ENCODE measurements at regions not wholly inside any gene's neighbourhood (a gene's known extent, or its start where the extent isn't known, plus 50 kb on each side); places are given as distances from the start of the nearest gene placed in this dataset.
"Not testable (repeated sequence)": the region's sequence is repeated elsewhere in the genome, so short reads cannot be mapped to it uniquely, and the experiment has no call there.

DNA sequence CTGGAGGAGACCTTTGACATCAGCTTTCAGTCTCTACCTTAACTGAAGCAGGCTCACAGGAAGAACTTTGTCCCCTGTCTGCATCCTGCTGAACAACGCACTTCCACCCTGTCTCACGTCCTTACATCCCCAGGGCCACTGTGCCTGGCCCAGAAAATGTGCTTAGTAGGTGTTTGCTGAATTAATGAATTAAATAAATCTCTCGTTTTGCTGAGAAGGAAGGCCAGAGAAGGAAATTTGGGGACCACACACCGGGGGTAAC lies 54.3 kb upstream of the CREB3L1 start:
- DNase-seq (ENCODE audit: low spot score): no peak

DNA sequence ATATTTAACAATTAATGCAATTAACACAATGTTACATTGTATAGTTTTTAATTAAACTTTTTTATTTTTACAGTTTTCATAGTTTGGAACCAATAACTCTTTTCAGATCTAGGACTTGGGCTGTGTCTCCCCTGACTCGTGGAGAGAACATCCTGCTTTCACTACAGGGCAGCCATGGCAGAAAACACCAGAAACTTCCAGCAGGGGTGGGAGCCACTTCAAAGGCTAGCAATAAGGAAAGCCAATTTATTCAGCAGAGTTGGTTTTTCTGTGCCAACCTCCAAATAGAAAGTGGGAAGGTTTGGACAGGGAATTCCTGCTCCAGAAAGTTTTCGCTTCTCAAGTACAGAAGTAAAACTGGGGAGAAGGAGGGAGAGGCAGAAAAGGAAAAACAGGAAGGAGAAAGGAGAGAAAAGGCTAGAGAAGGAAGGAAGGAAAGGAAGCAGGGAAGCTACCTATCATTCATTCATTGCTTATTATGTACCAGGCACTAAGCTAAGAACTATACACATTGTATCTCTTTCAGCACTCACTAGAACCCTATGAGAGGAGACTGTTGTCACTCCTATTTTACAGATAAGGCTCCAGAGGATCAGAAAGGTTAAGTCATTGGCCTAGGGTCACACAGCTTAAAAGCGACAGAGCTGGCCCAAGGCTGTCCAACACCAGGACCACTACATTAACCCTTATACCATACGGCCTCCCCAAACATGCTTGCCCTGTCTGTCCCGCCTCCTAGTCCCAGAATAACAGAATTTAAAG lies 54.8 kb upstream of the CREB3L1 start:
- DNase-seq (ENCODE audit: low spot score): no peak

DNA sequence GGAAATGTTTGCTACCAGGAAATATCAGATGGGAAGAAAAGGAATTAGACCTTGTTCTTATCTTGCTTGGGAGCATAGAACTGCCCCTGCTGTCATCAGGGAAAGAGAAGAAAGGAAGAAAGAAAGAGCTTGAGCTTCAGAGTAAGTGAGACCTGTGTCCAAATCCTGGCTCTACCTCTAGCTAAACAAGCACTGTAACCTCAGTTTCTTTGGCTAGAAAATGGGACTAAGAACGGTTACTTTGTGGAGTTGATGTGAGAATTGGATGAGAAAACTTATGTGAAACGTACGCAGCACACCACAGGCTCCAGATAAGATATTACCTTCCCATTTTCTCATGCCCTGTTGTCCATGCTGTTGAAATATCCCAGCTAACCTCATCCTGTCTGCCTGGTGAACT lies 57.1 kb upstream of the CREB3L1 start:
- no peak for DNase-seq (ENCODE audit: low spot score)

- no peak for DNase-seq (ENCODE audit: low spot score)
Measured at GRCh38 chr11:46216765-46217089, 60.7 kb upstream of the CREB3L1 start.

DNA sequence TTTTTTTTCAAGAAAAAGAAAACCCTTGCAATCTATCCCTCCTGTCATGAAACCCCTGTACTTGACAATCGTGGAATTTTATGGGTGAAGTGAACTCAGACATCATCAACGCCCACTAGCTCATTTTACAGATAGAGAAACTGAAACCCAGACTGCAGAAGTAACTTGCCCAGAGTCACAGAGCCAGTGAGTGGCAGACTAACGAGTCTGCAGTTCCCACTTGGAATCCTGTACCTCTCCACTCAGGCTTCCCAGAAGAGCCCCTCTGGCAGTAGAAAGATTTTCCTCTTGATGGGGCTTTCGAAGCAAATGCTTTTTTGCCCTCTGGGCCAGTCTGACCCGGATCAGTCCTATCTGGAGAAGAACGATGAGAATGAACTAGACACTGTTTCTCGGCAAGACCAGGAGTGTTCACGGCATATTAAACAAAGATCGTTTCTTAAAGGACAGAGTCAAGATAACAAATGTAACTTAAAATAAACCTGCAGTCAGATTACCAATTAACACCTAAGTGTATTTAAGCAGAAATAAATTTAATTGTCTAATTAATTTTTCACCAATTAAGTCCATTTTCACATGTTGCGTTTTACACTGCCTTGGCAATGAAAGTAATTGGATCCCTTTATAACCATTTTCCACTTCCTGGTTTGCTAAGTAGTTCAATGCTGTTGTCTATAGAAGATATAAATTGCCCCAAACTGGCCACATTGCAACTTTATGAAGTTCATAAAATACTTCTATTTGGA lies 61.3 kb upstream of the CREB3L1 start:
- DNase-seq (ENCODE audit: low spot score): no peak

- no peak for DNase-seq (ENCODE audit: low spot score)
Measured at GRCh38 chr11:46215208-46215931, 62.1 kb upstream of the CREB3L1 start.

- no peak for DNase-seq (ENCODE audit: low spot score)
Measured at GRCh38 chr11:46212720-46213119, 64.7 kb upstream of the CREB3L1 start.

GRCh38 chr11:46210856-46211255 lies 66.6 kb upstream of the CREB3L1 start:
- no peak for DNase-seq (ENCODE audit: low spot score)

DNA sequence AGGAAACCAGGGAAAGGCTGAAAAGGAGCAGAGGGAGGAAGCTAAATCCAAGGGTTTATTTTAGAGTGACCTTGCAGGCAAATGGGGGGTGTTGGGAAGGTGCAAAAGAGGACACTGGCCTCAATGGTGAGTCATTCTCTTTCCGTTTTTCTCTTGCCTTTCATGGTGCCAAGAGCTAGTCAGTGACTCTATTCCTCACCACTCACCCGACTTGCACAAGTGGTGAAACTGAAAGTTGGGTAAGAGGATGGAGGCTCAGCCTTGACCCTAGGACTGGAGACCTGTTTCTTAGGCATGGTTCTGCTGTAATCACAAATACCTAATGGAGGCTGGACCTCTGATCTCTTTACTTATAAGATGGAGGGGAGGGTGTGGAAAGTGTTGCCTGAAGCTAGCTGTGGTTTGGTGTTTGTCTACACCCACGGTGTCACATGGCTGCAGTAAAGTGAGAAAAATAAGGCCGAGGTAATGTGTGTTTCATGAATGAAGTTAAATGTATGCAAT lies 67.3 kb upstream of the CREB3L1 start:
- peak; percentile 4 for DNase-seq (ENCODE audit: low spot score)

DNA sequence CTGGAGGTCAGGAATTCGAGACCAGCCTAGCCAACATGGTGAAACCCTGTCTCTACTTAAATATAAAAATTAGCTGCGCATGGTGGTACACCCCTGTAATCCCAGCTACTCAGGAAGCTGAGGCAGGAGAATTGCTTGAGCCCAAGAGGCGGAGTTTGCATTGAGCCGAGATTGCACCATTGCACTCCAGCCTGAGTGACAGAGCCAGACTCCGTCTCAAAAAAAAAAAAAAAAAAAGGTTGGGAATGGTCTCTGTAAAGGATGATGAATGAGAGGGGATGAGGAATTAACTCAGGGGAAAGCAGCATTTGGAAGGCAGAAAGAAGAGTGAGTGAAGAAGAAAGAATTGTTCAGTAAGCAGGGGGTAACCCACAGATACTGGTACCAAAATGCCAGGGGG lies 67.8 kb upstream of the CREB3L1 start:
- DNase-seq (ENCODE audit: low spot score): not testable (repeated sequence)

DNA sequence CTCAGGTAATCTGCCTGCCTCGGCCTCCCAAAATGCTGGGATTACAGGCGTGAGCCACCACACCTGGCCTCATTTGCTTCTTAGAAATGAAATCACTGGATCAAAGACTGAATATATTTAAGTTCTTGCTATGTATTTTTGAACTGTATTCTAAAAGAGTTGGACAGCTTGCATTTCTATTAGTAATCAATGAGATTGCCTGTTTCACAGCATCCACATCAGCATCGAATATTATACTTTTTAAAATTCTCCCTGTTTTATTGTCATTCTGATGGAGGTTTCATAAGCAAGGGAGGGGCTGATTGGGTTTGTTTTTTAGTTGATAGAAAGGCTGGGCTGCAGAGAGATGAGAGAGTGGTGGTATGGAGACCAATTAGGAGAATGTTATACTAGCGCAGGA lies 68.7 kb upstream of the CREB3L1 start:
- DNase-seq (ENCODE audit: low spot score): no peak

DNA sequence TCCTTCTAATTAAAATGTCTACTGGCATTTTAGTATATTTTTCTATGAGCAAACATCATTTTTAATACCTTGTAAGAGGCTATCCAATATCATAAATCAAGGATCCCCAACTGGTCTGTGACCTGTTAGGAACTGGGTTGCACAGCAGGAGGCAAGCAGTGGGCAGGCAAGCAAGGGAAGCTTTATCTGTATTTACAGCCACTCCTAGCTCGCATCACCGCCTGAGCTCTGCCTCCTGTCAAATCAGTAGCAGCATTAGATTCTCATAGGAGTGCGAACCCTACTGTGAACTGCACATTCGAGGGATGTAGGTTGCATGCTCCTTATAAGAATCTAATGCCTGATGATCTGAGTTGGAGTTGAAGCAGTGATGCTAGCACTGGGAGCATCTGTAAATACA lies 70.2 kb upstream of the CREB3L1 start:
- DNase-seq (ENCODE audit: low spot score): no peak

GRCh38 chr11:46204415-46204814 lies 73.0 kb upstream of the CREB3L1 start:
- DNase-seq (ENCODE audit: low spot score): not testable (repeated sequence)

- no peak for DNase-seq (ENCODE audit: low spot score)
Measured at GRCh38 chr11:46203746-46204145, 73.7 kb upstream of the CREB3L1 start.

GRCh38 chr11:46202696-46203391 lies 74.6 kb upstream of the CREB3L1 start:
- DNase-seq (ENCODE audit: low spot score): no peak

- no peak for DNase-seq (ENCODE audit: low spot score)
Measured at GRCh38 chr11:46202149-46202548, 75.3 kb upstream of the CREB3L1 start.

DNA sequence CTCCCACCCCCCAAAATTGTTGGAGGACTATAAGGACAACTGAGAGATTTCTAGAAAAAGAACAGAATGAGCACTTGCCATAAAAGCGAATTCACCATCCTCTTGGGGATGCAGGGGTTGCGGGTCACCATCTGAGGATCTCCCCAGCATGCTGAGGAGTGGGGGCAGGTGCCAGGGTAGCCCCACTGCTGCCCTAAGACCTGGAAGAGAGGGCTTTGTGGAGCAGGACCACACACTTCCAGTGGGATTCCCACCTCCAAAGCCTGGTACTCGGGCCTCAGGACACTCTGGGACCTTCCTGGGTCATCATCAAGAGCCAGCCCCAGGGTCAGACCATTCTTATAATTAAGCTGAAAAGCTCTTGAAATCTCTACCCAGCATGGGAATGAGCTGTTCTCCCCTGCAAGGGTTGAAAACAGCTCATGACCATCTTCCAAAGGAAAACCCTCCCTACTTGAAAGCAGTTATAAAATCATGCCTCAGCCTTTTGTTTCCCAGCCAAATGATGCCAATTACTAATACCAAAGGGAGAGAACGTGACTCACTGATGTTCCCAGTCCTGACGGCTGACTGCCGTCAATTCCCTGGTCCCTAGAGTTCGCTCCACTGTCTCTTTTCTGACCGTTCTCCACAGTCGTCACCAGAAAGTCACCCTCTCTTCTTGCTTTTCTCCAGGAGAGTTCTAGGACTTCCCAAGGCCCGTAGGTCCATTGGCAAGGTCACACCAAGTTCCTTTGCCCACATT lies 76.8 kb upstream of the CREB3L1 start:
- DNase-seq (ENCODE audit: low spot score): no peak

DNA sequence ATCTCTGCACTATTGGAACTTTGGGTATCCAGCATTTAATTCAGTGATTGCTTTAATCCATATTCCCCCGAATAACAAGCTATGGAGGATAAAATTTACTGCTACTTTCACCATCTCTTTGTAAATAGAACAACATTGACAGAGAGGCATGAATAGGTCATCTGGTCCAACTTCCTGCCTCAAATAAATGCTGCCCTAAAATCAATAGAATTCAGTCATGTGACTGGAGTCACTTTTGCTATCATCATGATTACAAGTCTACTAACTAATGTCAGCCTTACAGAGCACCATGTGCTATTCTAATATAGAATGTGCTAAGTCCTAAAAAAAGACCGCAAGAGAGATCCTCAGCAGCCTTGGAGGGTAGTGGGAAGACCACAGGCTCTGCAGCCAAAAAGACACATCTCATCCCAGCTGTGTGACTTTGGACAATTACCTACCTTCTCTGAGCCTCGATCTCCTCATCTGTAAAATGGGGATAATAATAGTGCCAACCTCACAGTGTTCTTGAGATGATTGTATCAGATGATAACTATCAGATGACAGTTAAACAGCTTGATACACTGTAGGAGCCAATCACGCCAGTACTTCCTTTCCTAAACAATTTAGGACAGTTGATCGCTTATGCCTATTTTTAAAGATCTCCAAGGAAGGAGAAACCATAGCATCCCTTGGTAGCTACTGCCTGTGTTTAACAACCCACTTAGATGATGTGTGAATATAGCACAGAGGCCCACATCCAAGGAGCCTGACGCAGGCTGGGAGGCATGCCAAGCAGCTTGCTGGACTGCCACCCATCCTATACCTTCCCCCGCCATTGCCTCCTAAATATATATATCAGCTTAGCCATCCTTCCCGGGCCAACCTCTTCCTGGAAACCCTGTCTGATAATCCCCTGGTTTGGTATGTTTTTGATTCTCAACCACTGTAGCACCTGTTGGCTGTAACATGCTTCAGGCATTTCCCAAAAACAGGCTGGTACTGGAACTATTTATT lies 77.3 kb upstream of the PHF21A start:
- no peak for DNase-seq (ENCODE audit: low spot score)

DNA sequence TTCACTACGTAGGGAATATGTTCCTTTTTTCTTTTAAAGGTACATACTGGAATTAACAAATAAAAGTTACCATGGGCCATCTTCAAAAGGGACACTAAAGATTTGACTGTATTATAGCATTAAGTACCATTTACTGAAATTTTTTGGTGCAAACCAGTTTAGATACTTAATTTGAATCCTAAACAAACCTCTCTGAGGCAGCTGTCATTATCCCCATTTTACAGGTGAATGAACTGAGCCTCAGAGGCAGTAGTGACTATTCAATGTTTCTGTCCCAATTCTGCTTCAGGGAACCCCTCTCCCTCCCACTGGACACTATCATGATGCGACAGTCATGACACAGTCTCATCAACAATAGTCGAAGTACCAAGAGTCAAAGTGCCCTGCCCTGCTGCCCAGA lies 76.2 kb upstream of the PHF21A start:
- DNase-seq (ENCODE audit: low spot score): no peak

- DNase-seq (ENCODE audit: low spot score): no peak
Measured at GRCh38 chr11:46188017-46188416, 66.8 kb upstream of the PHF21A start.

DNA sequence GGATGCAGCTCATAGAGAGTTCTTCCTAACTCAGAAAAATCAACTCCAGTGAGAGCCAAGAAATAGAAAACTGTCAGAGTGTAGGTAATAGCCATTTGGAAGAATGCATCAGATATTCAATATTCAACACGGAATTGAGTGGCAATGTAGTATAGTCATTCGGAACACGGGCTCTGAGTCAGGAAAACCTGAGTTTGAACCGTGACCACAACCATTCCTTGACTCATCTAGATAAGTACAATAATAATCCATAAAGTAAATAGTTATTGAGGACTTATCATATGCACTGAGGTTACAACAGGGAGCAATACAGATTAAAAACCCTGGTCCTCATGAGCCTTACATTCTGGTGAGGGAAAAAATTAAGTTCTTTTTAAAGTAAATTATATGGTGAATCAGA lies 62.6 kb upstream of the PHF21A start:
- no peak for DNase-seq (ENCODE audit: low spot score)
